B cell (primary cell): ENCODE measurements at regions not wholly inside any gene's neighbourhood (a gene's known extent, or its start where the extent isn't known, plus 50 kb on each side); places are given as distances from the start of the nearest gene placed in this dataset.

Source experiments
- ATAC-seq: fragments of 200-7000 bp; cut with Tn5 transposase; one replicate; pipeline ENCODE4 v1.10.0; 2021; ENCODE audit warnings: low read depth, mild to moderate bottlenecking, moderate number of reproducible peaks, moderate library complexity
- CTCF ChIA-PET: fragments of 350-600 bp; sonication (Branson Sonifier 250); formaldehyde crosslinking; loops from one replicate; lab custom pipeline; 2021; ENCODE audit warnings: antibody characterized with exemption, inconsistent platforms; lab: Charles Lee
- POLR2A ChIA-PET: fragments of 350-600 bp; sonication (Branson Sonifier 250); formaldehyde crosslinking; loops from one replicate; lab custom pipeline; 2021; ENCODE audit warnings: antibody characterized with exemption; lab: Charles Lee
- DNase-seq: peaks from one replicate; pipeline ENCODE4 v3.0.0; 2013
- H2AFZ ChIP-seq: 2 replicates; pipeline ENCODE4 v1.6.1; 2012; ENCODE audit warnings: mild to moderate bottlenecking, low read depth, low read length; ENCODE audit not compliant: insufficient read depth, poor library complexity, severe bottlenecking
- H3K27ac ChIP-seq, 2 donors: 1 replicate in 1 of 2; 2 replicates in 1 of 2; pipeline ENCODE4 v1.5.1; 2012 to 2013; ENCODE audit warnings: low read length in 2 of 2, mild to moderate bottlenecking in 2 of 2, moderate library complexity in 1 of 2
- H3K27me3 ChIP-seq, 4 experiments: fragments of 200-600 bp in 1 of 4; sonication (generic) in 1 of 4; replicated peaks in 1 of 4; 1 replicate in 2 of 4; 2 replicates in 2 of 4; pipeline versions ENCODE4 v1.6.1 to v1.7.0; 2013 to 2016; ENCODE audit warnings: low read length in 3 of 4, mild to moderate bottlenecking in 2 of 4, mixed read lengths in 1 of 4, moderate library complexity in 1 of 4; ENCODE audit not compliant: insufficient read depth in 4 of 4, control insufficient read depth in 3 of 4; ENCODE audit errors: control extremely low read depth in 1 of 4
- H3K36me3 ChIP-seq, 2 experiments: replicated peaks in 1 of 2; 1 replicate in 1 of 2; 2 replicates in 1 of 2; pipeline versions ENCODE4 v1.6.1 to v1.7.1; 2013; ENCODE audit warnings: low read length in 1 of 2; ENCODE audit not compliant: insufficient read depth in 2 of 2, control insufficient read depth in 1 of 2; ENCODE audit errors: control extremely low read depth in 1 of 2, extremely low read depth in 1 of 2
- H3K4me1 ChIP-seq, 2 donors: fragments of 200-600 bp in 1 of 2; sonication (generic) in 1 of 2; 1 replicate in 1 of 2; 2 replicates in 1 of 2; pipeline versions ENCODE4 v1.5.1 to v1.6.1; 2013 to 2017; ENCODE audit warnings: low read length in 2 of 2; ENCODE audit not compliant: control insufficient read depth in 2 of 2, insufficient read depth in 2 of 2
- H3K4me2 ChIP-seq: replicated peaks from 2 replicates; pipeline ENCODE3; 2012; ENCODE audit warnings: mild to moderate bottlenecking, low read depth, low read length; ENCODE audit not compliant: poor library complexity, severe bottlenecking
- H3K4me3 ChIP-seq, 5 experiments: fragments of 200-600 bp in 1 of 5; sonication (generic) in 1 of 5; 1 replicate in 3 of 5; 2 replicates in 2 of 5; pipeline versions ENCODE4 v1.5.1 to v1.7.0; 2011 to 2016; ENCODE audit warnings: low read length in 4 of 5, mild to moderate bottlenecking in 4 of 5, low read depth in 2 of 5, control low read depth in 1 of 5, moderate library complexity in 1 of 5; ENCODE audit not compliant: insufficient read depth in 1 of 5; ENCODE audit errors: control extremely low read depth in 1 of 5, extremely low read depth in 1 of 5
- H3K79me2 ChIP-seq: fragments of 200-600 bp; sonication (generic); one replicate; pipeline ENCODE4 v1.6.0; 2016; ENCODE audit warnings: low read length; ENCODE audit not compliant: control insufficient read depth, insufficient read depth
- H3K9ac ChIP-seq: fragments of 200-600 bp; sonication (generic); 2 replicates; pipeline ENCODE4 v1.6.1; 2017; ENCODE audit warnings: mild to moderate bottlenecking, low read length, moderate library complexity
- H3K9me3 ChIP-seq, 3 donors: one replicate each; pipeline versions ENCODE4 v1.6.1 to v1.7.1; 2013; ENCODE audit warnings: low read length in 2 of 3; ENCODE audit not compliant: control insufficient read depth in 2 of 3, insufficient read depth in 1 of 3; ENCODE audit errors: control extremely low read depth in 1 of 3
- H4K20me1 ChIP-seq: 2 replicates; pipeline ENCODE4 v1.6.0; 2012; ENCODE audit warnings: mild to moderate bottlenecking, low read length; ENCODE audit not compliant: insufficient read depth, control insufficient read depth, poor library complexity, severe bottlenecking
- H3K27ac Mint-ChIP-seq: one replicate; pipeline ENCODE4 v1.8.0; 2021; ENCODE audit warnings: mixed read lengths
- H3K27me3 Mint-ChIP-seq: one replicate; pipeline ENCODE4 v1.8.0; 2021; ENCODE audit warnings: mixed read lengths
- H3K4me1 Mint-ChIP-seq: one replicate; pipeline ENCODE4 v1.8.0; 2021; ENCODE audit warnings: mixed read lengths
- H3K4me3 Mint-ChIP-seq: one replicate; pipeline ENCODE4 v1.8.0; 2021; ENCODE audit warnings: mixed read lengths
- H3K9me3 Mint-ChIP-seq: one replicate; pipeline ENCODE4 v1.8.0; 2022; ENCODE audit warnings: mixed read lengths; ENCODE audit not compliant: insufficient read depth
- CTCF ChIP-seq: fragments of 200-600 bp; IDR thresholded peaks from one replicate; pipeline ENCODE4 v1.8.0; 2022; ENCODE audit warnings: antibody characterized with exemption, mild to moderate bottlenecking
- EZH2 ChIP-seq: IDR thresholded peaks from 2 replicates; pipeline ENCODE4 v1.6.1; 2012; ENCODE audit warnings: borderline replicate concordance, low read depth, mild to moderate bottlenecking, moderate library complexity, low read length; ENCODE audit not compliant: insufficient read depth, poor library complexity, severe bottlenecking
- WGBS: methylation state at CpG from one replicate; pipeline ENCODE4 v1.1.5; 2013; ENCODE audit warnings: missing lambda C conversion rate; ENCODE audit not compliant: insufficient coverage; 5-methylcytosine and 5-hydroxymethylcytosine counted together
- intact Hi-C: fragments of 100-400 bp; cut with micrococcal nuclease; formaldehyde crosslinking; loops from one replicate; pipeline ENCODE4 v1.10.0; 2022

GRCh38 chr9:710951-711745 is 130.3 kb upstream of the DMRT1 start:
- Mint-ChIP-seq H3K27me3 (peaks cover 30% of the 10 kb centered on the region), H3K9me3 (no peaks in the 10 kb centered on the region), H3K4me3 (no peak overlapping the region), H3K27ac (no peak overlapping the region), H3K4me1 (peaks cover 9% of the 10 kb centered on the region)
- H3K27me3 ChIP-seq: peaks cover 0 to 14% (median 2%) of the 10 kb centered on the region in 4 experiments
- DNase-seq (no peak), ATAC-seq (no peak)
- no peak overlapping the region for H2AFZ ChIP-seq
- no peak overlapping the region for H3K4me2 ChIP-seq
- no peak overlapping the region for H3K27ac ChIP-seq
- 57% methylated on average over 13 of the region's 14 CpGs for WGBS
- H3K4me1 ChIP-seq: peaks cover 6 to 14% of the 10 kb centered on the region in 2 donors
- H3K9ac ChIP-seq: no peak overlapping the region
- H3K36me3 ChIP-seq: no peaks in the 10 kb centered on the region
- ChIA-PET CTCF (no interaction called here), POLR2A (no interaction called here)
- intact Hi-C loops: no loop called here
- no peak overlapping the region for H3K4me3 ChIP-seq
- H3K79me2 ChIP-seq: no peaks in the 10 kb centered on the region
- no peaks in the 10 kb centered on the region for H3K9me3 ChIP-seq
- TF ChIP-seq CTCF (no peak), EZH2 (no peak)
- no peaks in the 10 kb centered on the region for H4K20me1 ChIP-seq

- Histone ChIP-seq H3K27me3 (peaks cover 0 to 7% (median 0%) of the 10 kb centered on the region in 4 experiments), H3K4me1 (peaks cover 3 to 7% of the 10 kb centered on the region in 2 donors), H3K36me3 (no peaks in the 10 kb centered on the region), H3K9ac (no peak overlapping the region), H4K20me1 (no peaks in the 10 kb centered on the region), H3K79me2 (no peaks in the 10 kb centered on the region), H3K27ac (no peak overlapping the region), H3K4me2 (no peak overlapping the region), H3K4me3 (no peak overlapping the region), H2AFZ (no peak overlapping the region), H3K9me3 (no peaks in the 10 kb centered on the region)
- Mint-ChIP-seq H3K9me3 (no peaks in the 10 kb centered on the region), H3K27me3 (peaks cover 24% of the 10 kb centered on the region), H3K4me3 (no peak overlapping the region), H3K27ac (no peak overlapping the region), H3K4me1 (peaks cover 2% of the 10 kb centered on the region)
- DNase-seq (no peak), ATAC-seq (no peak)
- 93% methylated on average over 22 of the region's 22 CpGs for WGBS
- TF ChIP-seq EZH2: no peak
- TF ChIP-seq CTCF: no peak
- intact Hi-C loops: no loop called here
- CTCF ChIA-PET: no interaction called here
- POLR2A ChIA-PET: no interaction called here
These were observed 129.5 kb upstream of the DMRT1 start for GRCh38 chr9:711761-712553.
